ENCODE measurements at regions not wholly inside any gene's neighbourhood (a gene's known extent, or its start where the extent isn't known, plus 50 kb on each side); places are given as distances from the start of the nearest gene placed in this dataset.

DNA sequence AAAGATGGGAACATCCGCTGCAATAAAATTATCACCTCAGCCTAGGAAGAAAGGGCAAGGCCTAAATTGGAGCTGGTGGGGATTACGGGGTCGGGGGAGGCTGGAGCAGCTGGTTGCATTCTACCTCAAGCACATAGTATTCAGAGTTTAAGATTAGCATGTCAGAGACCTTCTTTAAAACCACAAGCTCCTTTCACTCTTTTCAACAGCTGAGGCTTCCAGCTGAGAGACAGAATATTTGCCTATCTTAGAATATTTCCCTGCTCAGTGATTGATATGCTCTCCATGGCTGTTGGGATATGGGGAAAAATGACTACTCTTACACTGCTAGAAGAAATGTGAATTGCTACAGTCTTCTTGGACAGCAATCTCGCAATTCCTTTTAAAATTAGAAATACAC, 248.6 kb downstream of the TBX15 start:
- in situ Hi-C loops (cut with MboI; ENCODE audit: low pct_ligation_motif_present in 1 of 4, low pct_unique_long_range_greater_than_20kb in 1 of 4, low sequenced_read_pairs in 3 of 4) (no loop called here), intact Hi-C loops (cut with DNase I; ENCODE audit: low total_unique reads) (no loop called here)
- no peak for TF ChIP-seq POLR2AphosphoS5 (IDR thresholded peaks at IDR 0.05)
- no peak for TF ChIP-seq EP300 (IDR thresholded peaks at IDR 0.05; ENCODE audit: low read depth)
- TF ChIP-seq, protein P1, sequence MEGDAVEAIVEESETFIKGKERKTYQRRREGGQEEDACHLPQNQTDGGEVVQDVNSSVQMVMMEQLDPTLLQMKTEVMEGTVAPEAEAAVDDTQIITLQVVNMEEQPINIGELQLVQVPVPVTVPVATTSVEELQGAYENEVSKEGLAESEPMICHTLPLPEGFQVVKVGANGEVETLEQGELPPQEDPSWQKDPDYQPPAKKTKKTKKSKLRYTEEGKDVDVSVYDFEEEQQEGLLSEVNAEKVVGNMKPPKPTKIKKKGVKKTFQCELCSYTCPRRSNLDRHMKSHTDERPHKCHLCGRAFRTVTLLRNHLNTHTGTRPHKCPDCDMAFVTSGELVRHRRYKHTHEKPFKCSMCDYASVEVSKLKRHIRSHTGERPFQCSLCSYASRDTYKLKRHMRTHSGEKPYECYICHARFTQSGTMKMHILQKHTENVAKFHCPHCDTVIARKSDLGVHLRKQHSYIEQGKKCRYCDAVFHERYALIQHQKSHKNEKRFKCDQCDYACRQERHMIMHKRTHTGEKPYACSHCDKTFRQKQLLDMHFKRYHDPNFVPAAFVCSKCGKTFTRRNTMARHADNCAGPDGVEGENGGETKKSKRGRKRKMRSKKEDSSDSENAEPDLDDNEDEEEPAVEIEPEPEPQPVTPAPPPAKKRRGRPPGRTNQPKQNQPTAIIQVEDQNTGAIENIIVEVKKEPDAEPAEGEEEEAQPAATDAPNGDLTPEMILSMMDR (IDR thresholded peaks at IDR 0.05), result no peak
- TF ChIP-seq POLR2A (IDR thresholded peaks at IDR 0.05), result no peak
- WGBS, 2 donors (ENCODE audit: low coverage in 1 of 2), result 45 to 60% methylated on average over 2 to 4 of the region's 4 CpGs
- Histone ChIP-seq H3K27me3 (no peaks in the 10 kb centered on the region), H3K36me3 (no peaks in the 10 kb centered on the region), H3K9me3 (no peaks in the 10 kb centered on the region), H3K4me3 (no peak overlapping the region), H3K4me1 (no peaks in the 10 kb centered on the region), H3K27ac (no peak overlapping the region)
- no peak for DNase-seq

DNA sequence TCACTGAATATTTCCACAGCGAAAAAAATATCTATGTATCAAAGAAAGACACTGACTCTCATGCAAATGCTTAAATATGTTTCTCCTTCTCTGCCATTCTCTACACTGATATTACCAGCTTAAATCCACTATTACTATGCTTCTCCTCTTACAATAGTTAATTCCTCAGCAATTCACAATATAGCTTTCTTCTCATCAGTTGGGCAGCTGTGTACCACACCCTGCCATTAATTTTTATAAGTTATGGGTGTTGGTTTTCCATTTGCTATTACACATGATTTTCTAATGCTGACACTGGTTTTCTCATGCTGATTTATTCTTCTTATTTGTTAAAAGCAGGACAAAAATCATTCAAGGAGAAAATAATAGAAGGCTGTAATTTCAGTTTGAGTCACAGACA, 251.8 kb downstream of the TBX15 start:
- in situ Hi-C loops (cut with MboI; ENCODE audit: low pct_ligation_motif_present in 1 of 4, low pct_unique_long_range_greater_than_20kb in 1 of 4, low sequenced_read_pairs in 3 of 4), result no loop called here

DNA sequence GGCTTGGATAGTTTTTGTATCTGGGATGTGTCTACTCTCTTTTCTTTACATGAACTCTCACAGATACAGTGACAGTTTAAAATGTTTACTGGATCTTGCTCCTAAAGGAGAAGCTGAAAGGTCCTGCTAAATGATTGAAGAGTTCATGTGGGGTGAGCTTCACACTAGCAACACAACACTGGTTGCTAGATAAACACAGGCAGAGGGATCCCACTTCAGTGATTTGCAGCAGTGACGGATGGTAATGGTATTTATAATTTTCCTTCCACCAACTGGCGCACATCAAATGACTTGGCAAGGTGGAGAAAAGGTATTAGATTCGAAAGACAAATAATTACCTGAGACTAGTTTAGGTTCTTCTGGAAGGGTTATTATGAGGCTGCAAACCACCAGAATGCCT, 270.2 kb downstream of the TBX15 start:
- no peaks in the 10 kb centered on the region for H3K36me3 ChIP-seq
- H3K4me1 ChIP-seq, result no peaks in the 10 kb centered on the region
- H3K4me3 ChIP-seq, result no peak overlapping the region
- 71 to 75% methylated on average over 2 to 3 of the region's 3 CpGs for WGBS, 2 donors (ENCODE audit: low coverage in 1 of 2)
- no peaks in the 10 kb centered on the region for H3K9me3 ChIP-seq
- no peak for TF ChIP-seq POLR2AphosphoS5 (IDR thresholded peaks at IDR 0.05)
- TF ChIP-seq EP300 (IDR thresholded peaks at IDR 0.05; ENCODE audit: low read depth), result no peak
- TF ChIP-seq POLR2A (IDR thresholded peaks at IDR 0.05), result no peak
- TF ChIP-seq, protein P1 (IDR thresholded peaks at IDR 0.05), result no peak
- no peaks in the 10 kb centered on the region for H3K27me3 ChIP-seq
- no peak for DNase-seq
- H3K27ac ChIP-seq, result no peak overlapping the region
- intact Hi-C loops (cut with DNase I; ENCODE audit: low total_unique reads) (no loop called here), in situ Hi-C loops (cut with MboI; ENCODE audit: low pct_ligation_motif_present in 1 of 4, low pct_unique_long_range_greater_than_20kb in 1 of 4, low sequenced_read_pairs in 3 of 4) (no loop called here)

More for the DNA sequence above, 251.8 kb downstream of the TBX15 start:
- no peak overlapping the region for H3K4me3 ChIP-seq
- intact Hi-C loops (cut with DNase I; ENCODE audit: low total_unique reads), result no loop called here
- no peak for TF ChIP-seq POLR2AphosphoS5 (IDR thresholded peaks at IDR 0.05)
- no peak for TF ChIP-seq EP300 (IDR thresholded peaks at IDR 0.05; ENCODE audit: low read depth)
- TF ChIP-seq POLR2A (IDR thresholded peaks at IDR 0.05), result no peak
- TF ChIP-seq, protein P1 (IDR thresholded peaks at IDR 0.05), result no peak
- H3K27ac ChIP-seq, result no peak overlapping the region
- H3K27me3 ChIP-seq, result no peaks in the 10 kb centered on the region
- no peaks in the 10 kb centered on the region for H3K4me1 ChIP-seq
- WGBS, 2 donors (ENCODE audit: low coverage in 1 of 2), result 88 to 91% methylated on average over 1 of the region's 1 CpG
- no peaks in the 10 kb centered on the region for H3K36me3 ChIP-seq
- H3K9me3 ChIP-seq, result no peaks in the 10 kb centered on the region
- DNase-seq, result no peak

DNA sequence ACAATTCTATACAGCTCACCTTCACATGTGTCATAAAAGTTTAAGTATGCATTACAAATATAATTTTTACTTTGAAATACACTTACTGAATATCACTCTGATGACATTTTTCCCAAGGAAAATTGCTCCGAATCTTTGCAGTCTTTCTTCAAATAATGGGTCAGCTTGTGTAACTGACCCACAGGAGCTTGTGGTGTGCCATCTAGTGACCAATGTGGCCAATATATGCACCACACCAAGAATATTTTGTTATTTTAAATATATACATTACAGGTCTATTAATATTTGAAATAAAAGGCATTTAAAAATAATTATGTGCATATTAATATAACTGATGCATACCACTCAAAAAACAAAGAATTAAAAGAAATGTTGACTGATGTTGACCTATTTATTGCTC, 271.4 kb downstream of the TBX15 start:
- Histone ChIP-seq H3K27ac (no peak overlapping the region), H3K4me1 (no peaks in the 10 kb centered on the region), H3K4me3 (no peak overlapping the region), H3K27me3 (no peaks in the 10 kb centered on the region), H3K36me3 (no peaks in the 10 kb centered on the region), H3K9me3 (no peaks in the 10 kb centered on the region)
- WGBS, 2 donors (ENCODE audit: low coverage in 1 of 2), result 55% methylated on average over 1 of the region's 1 CpG
- TF ChIP-seq POLR2AphosphoS5 (IDR thresholded peaks at IDR 0.05) (no peak), EP300 (IDR thresholded peaks at IDR 0.05; ENCODE audit: low read depth) (no peak), POLR2A (IDR thresholded peaks at IDR 0.05) (no peak)
- TF ChIP-seq, protein P1 (IDR thresholded peaks at IDR 0.05), result no peak
- intact Hi-C loops (cut with DNase I; ENCODE audit: low total_unique reads), result no loop called here
- DNase-seq, result no peak
- in situ Hi-C loops (cut with MboI; ENCODE audit: low pct_ligation_motif_present in 1 of 4, low pct_unique_long_range_greater_than_20kb in 1 of 4, low sequenced_read_pairs in 3 of 4), result no loop called here

Data from transverse colon (tissue), 4 donors.